PC-9 (cell line): ENCODE measurements at regions not wholly inside any gene's neighbourhood (a gene's known extent, or its start where the extent isn't known, plus 50 kb on each side); places are given as distances from the start of the nearest gene placed in this dataset.

Experiments
- BruUV-seq: library from RNA; stranded (reverse); fragments of 400-500 nt; replicated peaks from 2 replicates; lab custom pipeline; 2021; lab: Mats Ljungman, UMichigan
- CTCF ChIA-PET: fragments of 300-600 bp; sonication (Branson Sonifier 250); formaldehyde crosslinking; loops from one replicate; lab custom pipeline; 2022; ENCODE audit warnings: antibody characterized with exemption; lab: Charles Lee
- POLR2A ChIA-PET: fragments of 300-600 bp; sonication (Branson Sonifier 250); formaldehyde crosslinking; loops from one replicate; lab custom pipeline; 2022; ENCODE audit warnings: antibody characterized with exemption; ENCODE audit not compliant: unreplicated experiment; lab: Charles Lee
- DNase-seq, 2 experiments: peaks; one replicate each; pipeline versions ENCODE4 v3.0.0 to v3.0.0-alpha.2; 2015 to 2022; ENCODE audit warnings: mixed read lengths in 1 of 2
- H2AFZ ChIP-seq: fragments of 200-600 bp; sonication (generic); 2 replicates; pipeline ENCODE4 v1.8.1; 2017; ENCODE audit warnings: antibody characterized with exemption
- H3F3A ChIP-seq: fragments of 200-600 bp; sonication (generic); 2 replicates; pipeline ENCODE4 v1.8.1; 2017; ENCODE audit warnings: antibody characterized with exemption, mild to moderate bottlenecking, low read depth; ENCODE audit not compliant: insufficient read depth
- H3K27ac ChIP-seq: fragments of 200-600 bp; sonication (generic); 2 replicates; pipeline ENCODE4 v1.6.1; 2016; ENCODE audit warnings: mixed run types
- H3K27me3 ChIP-seq: fragments of 200-600 bp; sonication (generic); 2 replicates; pipeline ENCODE4 v1.6.1; 2016; ENCODE audit warnings: low read depth, mixed run types; ENCODE audit not compliant: insufficient read depth
- H3K36me3 ChIP-seq: fragments of 200-600 bp; sonication (generic); 2 replicates; pipeline ENCODE4 v1.6.1; 2016; ENCODE audit warnings: low read depth, mixed run types
- H3K4me1 ChIP-seq: fragments of 200-600 bp; sonication (generic); replicated peaks from 2 replicates; pipeline ENCODE4 v1.6.1; 2016; ENCODE audit warnings: mixed run types; ENCODE audit not compliant: insufficient read depth
- H3K4me2 ChIP-seq: fragments of 200-600 bp; sonication (generic); 2 replicates; pipeline ENCODE4 v1.6.1; 2017; ENCODE audit warnings: mixed run types
- H3K4me3 ChIP-seq: fragments of 200-600 bp; sonication (generic); 2 replicates; pipeline ENCODE4 v1.6.1; 2016; ENCODE audit warnings: mixed run types
- H3K79me2 ChIP-seq: fragments of 200-600 bp; sonication (generic); 2 replicates; pipeline ENCODE4 v1.6.1; 2017; ENCODE audit warnings: low read depth, mixed run types
- H3K9me2 ChIP-seq: fragments of 200-600 bp; sonication (generic); 2 replicates; pipeline ENCODE4 v1.8.1; 2017; ENCODE audit warnings: mild to moderate bottlenecking; ENCODE audit not compliant: insufficient read depth
- H3K9me3 ChIP-seq: fragments of 200-600 bp; sonication (generic); 2 replicates; pipeline ENCODE4 v1.8.1; 2016; ENCODE audit warnings: low read depth; ENCODE audit not compliant: insufficient read depth
- H4K20me1 ChIP-seq: fragments of 200-600 bp; sonication (generic); 2 replicates; pipeline ENCODE4 v1.8.1; 2017; ENCODE audit not compliant: insufficient read depth
- CTCF ChIP-seq: fragments of 200-600 bp; sonication (generic); conservative IDR thresholded peaks from 2 replicates; pipeline ENCODE4 v1.6.1; 2017; ENCODE audit warnings: mixed run types, antibody characterized with exemption, mild to moderate bottlenecking, moderate library complexity
- EZH2 ChIP-seq: fragments of 200-600 bp; sonication (generic); IDR thresholded peaks from 2 replicates; pipeline ENCODE4 v1.8.0; 2017; ENCODE audit warnings: antibody characterized with exemption, low read depth
- intact Hi-C: fragments of 100-400 bp; cut with micrococcal nuclease; formaldehyde crosslinking; loops from one replicate; pipeline ENCODE4 v1.10.0; 2022; ENCODE audit not compliant: unreplicated experiment

DNA sequence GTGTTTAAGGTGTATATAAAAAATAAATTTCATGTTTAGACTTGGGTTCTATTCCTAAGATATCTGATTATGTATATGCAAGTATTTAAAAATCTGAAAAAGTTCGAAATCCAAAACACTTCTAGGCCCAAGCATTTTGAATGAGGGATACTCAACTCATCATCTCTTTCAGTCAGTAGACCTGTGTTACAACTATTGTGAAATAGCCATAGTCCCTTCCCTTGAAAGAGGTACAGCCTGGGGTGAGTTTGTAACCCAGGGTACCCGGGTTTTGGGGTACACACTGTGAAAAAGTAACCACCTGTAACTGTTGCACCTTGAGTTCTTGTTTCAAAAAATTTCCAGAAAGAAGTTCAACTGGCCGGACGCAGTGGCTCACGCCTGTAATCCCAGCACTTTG lies 76.6 kb upstream of the DOK5 start:
- intact Hi-C loops = no loop called here
- Histone ChIP-seq H3K4me1 (no peaks in the 10 kb centered on the region), H3K27ac (no peak overlapping the region), H4K20me1 (no peaks in the 10 kb centered on the region), H3K4me3 (no peak overlapping the region), H3K4me2 (no peak overlapping the region), H3K36me3 (no peaks in the 10 kb centered on the region), H3K27me3 (no peaks in the 10 kb centered on the region), H3K9me2 (no peaks in the 10 kb centered on the region), H3K79me2 (no peaks in the 10 kb centered on the region), H3F3A (no peaks in the 10 kb centered on the region; the same call in 1 of the 2 replicates), H2AFZ (no peak overlapping the region), H3K9me3 (no peaks in the 10 kb centered on the region)
- DNase-seq = no peak
- ChIA-PET POLR2A (interaction anchor here (0.6 kb wide), 1 partner anchor 132 kb away, joined by 3 read pairs; no protein-coding TSS in a partner anchor), CTCF (no interaction called here)
- TF ChIP-seq CTCF = no peak
- TF ChIP-seq EZH2 = no peak
- BruUV-seq = no TSS peak

GRCh38 chr20:54405540-54405939 lies 69.9 kb upstream of the DOK5 start:
- Histone ChIP-seq H3K27me3 (no peaks in the 10 kb centered on the region; the same call in 1 of the 2 replicates), H2AFZ (no peak overlapping the region), H3K79me2 (no peaks in the 10 kb centered on the region), H3K9me2 (no peaks in the 10 kb centered on the region), H3K4me3 (no peak overlapping the region), H4K20me1 (no peaks in the 10 kb centered on the region), H3K27ac (no peak overlapping the region), H3F3A (no peaks in the 10 kb centered on the region), H3K4me1 (no peaks in the 10 kb centered on the region), H3K4me2 (no peak overlapping the region), H3K9me3 (no peaks in the 10 kb centered on the region), H3K36me3 (no peaks in the 10 kb centered on the region)
- CTCF ChIA-PET = no interaction called here
- no peak for DNase-seq
- TF ChIP-seq EZH2 (no peak), CTCF (no peak)
- intact Hi-C loops = no loop called here
- no TSS peak for BruUV-seq
- POLR2A ChIA-PET = no interaction called here

DNA sequence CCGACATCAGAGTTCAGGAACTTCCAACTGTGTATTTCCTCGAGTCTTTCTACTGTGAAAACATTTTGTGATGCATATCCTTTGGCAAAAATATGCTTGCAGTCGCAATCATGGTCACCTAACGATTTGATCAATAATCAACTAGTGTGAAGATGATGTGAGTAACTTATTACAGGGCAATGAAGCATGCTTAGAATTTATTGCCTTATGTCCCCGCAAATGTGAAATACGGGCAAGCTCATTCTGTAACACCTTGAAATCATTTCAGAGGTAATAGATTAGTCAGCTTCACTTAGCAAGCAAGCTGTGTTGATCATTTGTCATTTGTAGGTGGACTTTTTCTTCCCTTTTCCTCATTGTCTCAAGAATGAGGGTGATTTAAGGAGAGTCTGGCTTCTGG lies 67.9 kb upstream of the DOK5 start:
- POLR2A ChIA-PET = no interaction called here
- no peaks in the 10 kb centered on the region for H3K4me1 ChIP-seq
- H3K27ac ChIP-seq = no peak overlapping the region
- H3K27me3 ChIP-seq = no peaks in the 10 kb centered on the region; the same call in 1 of the 2 replicates
- no peaks in the 10 kb centered on the region for H3K9me3 ChIP-seq
- no peak for DNase-seq
- intact Hi-C loops = no loop called here
- TF ChIP-seq EZH2 (no peak), CTCF (no peak)
- no peaks in the 10 kb centered on the region for H4K20me1 ChIP-seq
- no peak overlapping the region for H2AFZ ChIP-seq
- H3K9me2 ChIP-seq = no peaks in the 10 kb centered on the region
- H3K79me2 ChIP-seq = no peaks in the 10 kb centered on the region
- no TSS peak for BruUV-seq
- no peaks in the 10 kb centered on the region for H3F3A ChIP-seq
- no peaks in the 10 kb centered on the region for H3K36me3 ChIP-seq
- no peak overlapping the region for H3K4me2 ChIP-seq
- CTCF ChIA-PET = no interaction called here
- H3K4me3 ChIP-seq = no peak overlapping the region
